HEK293 (cell line): ENCODE measurements at regions not wholly inside any gene's neighbourhood (a gene's known extent, or its start where the extent isn't known, plus 50 kb on each side); places are given as distances from the start of the nearest gene placed in this dataset.

Experiments used
- OVOL3 ChIP-seq: fragments of 450-650 bp; formaldehyde crosslinking; IDR thresholded peaks from 2 replicates; pipeline ENCODE4 v1.5.1; 2016; ENCODE audit warnings: missing biosample characterization, missing genetic modification characterization
- YY1 ChIP-seq: fragments of 450-650 bp; formaldehyde crosslinking; IDR thresholded peaks from 2 replicates; pipeline ENCODE4 v1.5.1; 2018; ENCODE audit warnings: missing biosample characterization, missing genetic modification characterization
- ZBTB8A ChIP-seq: fragments of 450-650 bp; formaldehyde crosslinking; IDR thresholded peaks from 2 replicates; pipeline ENCODE4 v1.5.1; 2016; ENCODE audit warnings: missing biosample characterization, missing genetic modification characterization
- ZNF174 ChIP-seq: fragments of 450-650 bp; formaldehyde crosslinking; IDR thresholded peaks from 2 replicates; pipeline ENCODE4 v1.5.0; 2017; ENCODE audit warnings: missing biosample characterization, mild to moderate bottlenecking, missing genetic modification characterization
- ZNF211 ChIP-seq: fragments of 450-650 bp; formaldehyde crosslinking; IDR thresholded peaks from 2 replicates; pipeline ENCODE4 v1.5.1; 2016; ENCODE audit warnings: low read depth, missing biosample characterization, missing genetic modification characterization
- ZNF311 ChIP-seq: fragments of 450-650 bp; formaldehyde crosslinking; IDR thresholded peaks from 2 replicates; pipeline ENCODE4 v1.5.1; 2017; ENCODE audit warnings: missing biosample characterization, missing genetic modification characterization, borderline replicate concordance
- ZNF830 ChIP-seq: fragments of 450-650 bp; IDR thresholded peaks from 2 replicates; pipeline ENCODE4 v1.5.0; 2018; ENCODE audit warnings: missing biosample characterization, missing genetic modification characterization, low read depth, mild to moderate bottlenecking, moderate library complexity
- ZXDB ChIP-seq: fragments of 450-650 bp; formaldehyde crosslinking; IDR thresholded peaks from 2 replicates; pipeline ENCODE4 v1.5.1; 2016; ENCODE audit warnings: missing biosample characterization, missing genetic modification characterization
- TF ChIP-seq, protein P1 (sequence below): fragments of 450-650 bp; formaldehyde crosslinking; IDR thresholded peaks from 2 replicates; pipeline ENCODE4 v1.5.1; 2016; ENCODE audit warnings: missing biosample characterization, missing genetic modification characterization
- TF ChIP-seq, protein P2 (sequence below): fragments of 450-650 bp; formaldehyde crosslinking; IDR thresholded peaks from 2 replicates; pipeline ENCODE4 v1.5.1; 2017; ENCODE audit warnings: missing biosample characterization, mild to moderate bottlenecking, missing genetic modification characterization, moderate library complexity
- TF ChIP-seq, protein P3 (sequence below): fragments of 450-650 bp; formaldehyde crosslinking; IDR thresholded peaks from 2 replicates; pipeline ENCODE4 v1.5.1; 2016; ENCODE audit warnings: missing biosample characterization, missing genetic modification characterization
- TF ChIP-seq, protein P4 (sequence below): fragments of 450-650 bp; IDR thresholded peaks from 2 replicates; pipeline ENCODE4 v1.5.1; 2018; ENCODE audit warnings: missing biosample characterization, mild to moderate bottlenecking, missing genetic modification characterization
- TF ChIP-seq, protein P5 (sequence below): fragments of 450-650 bp; formaldehyde crosslinking; optimal IDR thresholded peaks from 2 replicates; pipeline ENCODE3; 2016; ENCODE audit warnings: missing biosample characterization, mild to moderate bottlenecking, missing genetic modification characterization

DNA sequence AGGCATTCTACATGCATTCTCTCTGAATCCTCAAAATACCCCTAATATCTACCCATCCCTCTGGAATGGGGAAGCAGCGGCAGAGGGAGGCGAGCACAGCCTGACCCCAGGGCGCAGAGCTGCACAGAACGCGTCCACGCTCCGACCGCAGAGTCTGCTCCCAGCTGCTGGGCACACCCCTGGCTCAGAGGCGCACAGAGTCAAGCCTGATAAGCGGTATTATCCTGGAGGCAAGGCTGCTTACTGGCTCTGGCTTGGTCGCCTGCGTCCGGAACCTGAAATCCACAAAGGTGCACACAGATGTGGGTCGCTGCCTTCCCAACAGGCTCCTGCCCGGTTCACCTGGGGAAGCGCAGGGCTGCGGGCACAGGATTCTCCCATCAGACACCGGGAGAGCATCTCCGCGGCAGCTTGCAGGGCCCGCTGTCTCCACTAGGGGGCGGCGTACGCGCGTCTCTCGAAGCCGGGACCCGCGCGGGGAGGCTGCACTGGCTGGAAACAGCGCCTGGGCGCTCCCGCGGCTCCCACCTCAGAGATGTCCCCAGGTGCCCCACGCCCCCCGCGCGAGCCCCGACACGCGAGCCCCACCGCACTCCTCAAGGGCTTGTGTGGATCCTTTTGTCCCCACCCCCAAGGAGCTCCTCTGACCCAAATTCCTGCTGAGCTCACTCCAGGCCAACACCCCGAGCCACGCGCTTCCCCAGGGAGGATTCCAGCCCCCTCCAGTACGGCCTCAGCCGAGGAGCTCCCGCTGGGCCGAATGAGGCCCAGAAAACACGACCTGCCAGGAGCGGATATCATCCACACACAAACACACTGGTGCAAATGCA is 120.1 kb upstream of the FZD10 start:
- TF ChIP-seq ZNF174 (tag by site-specific recombination) (no peak), YY1 (tag by site-specific recombination) (no peak), OVOL3 (no peak), ZBTB8A (tag by site-specific recombination) (no peak), ZNF311 (tag by site-specific recombination) (no peak), ZXDB (tag by site-specific recombination) (no peak), ZNF830 (tag by site-specific recombination) (no peak), ZNF211 (tag by site-specific recombination) (no peak)
- TF ChIP-seq, protein P1, sequence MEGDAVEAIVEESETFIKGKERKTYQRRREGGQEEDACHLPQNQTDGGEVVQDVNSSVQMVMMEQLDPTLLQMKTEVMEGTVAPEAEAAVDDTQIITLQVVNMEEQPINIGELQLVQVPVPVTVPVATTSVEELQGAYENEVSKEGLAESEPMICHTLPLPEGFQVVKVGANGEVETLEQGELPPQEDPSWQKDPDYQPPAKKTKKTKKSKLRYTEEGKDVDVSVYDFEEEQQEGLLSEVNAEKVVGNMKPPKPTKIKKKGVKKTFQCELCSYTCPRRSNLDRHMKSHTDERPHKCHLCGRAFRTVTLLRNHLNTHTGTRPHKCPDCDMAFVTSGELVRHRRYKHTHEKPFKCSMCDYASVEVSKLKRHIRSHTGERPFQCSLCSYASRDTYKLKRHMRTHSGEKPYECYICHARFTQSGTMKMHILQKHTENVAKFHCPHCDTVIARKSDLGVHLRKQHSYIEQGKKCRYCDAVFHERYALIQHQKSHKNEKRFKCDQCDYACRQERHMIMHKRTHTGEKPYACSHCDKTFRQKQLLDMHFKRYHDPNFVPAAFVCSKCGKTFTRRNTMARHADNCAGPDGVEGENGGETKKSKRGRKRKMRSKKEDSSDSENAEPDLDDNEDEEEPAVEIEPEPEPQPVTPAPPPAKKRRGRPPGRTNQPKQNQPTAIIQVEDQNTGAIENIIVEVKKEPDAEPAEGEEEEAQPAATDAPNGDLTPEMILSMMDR (tag by site-specific recombination): no peak
- TF ChIP-seq, protein P2, sequence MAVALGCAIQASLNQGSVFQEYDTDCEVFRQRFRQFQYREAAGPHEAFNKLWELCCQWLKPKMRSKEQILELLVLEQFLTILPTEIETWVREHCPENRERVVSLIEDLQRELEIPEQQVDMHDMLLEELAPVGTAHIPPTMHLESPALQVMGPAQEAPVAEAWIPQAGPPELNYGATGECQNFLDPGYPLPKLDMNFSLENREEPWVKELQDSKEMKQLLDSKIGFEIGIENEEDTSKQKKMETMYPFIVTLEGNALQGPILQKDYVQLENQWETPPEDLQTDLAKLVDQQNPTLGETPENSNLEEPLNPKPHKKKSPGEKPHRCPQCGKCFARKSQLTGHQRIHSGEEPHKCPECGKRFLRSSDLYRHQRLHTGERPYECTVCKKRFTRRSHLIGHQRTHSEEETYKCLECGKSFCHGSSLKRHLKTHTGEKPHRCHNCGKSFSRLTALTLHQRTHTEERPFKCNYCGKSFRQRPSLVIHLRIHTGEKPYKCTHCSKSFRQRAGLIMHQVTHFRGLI (tag by site-specific recombination): no peak
- TF ChIP-seq, protein P3, sequence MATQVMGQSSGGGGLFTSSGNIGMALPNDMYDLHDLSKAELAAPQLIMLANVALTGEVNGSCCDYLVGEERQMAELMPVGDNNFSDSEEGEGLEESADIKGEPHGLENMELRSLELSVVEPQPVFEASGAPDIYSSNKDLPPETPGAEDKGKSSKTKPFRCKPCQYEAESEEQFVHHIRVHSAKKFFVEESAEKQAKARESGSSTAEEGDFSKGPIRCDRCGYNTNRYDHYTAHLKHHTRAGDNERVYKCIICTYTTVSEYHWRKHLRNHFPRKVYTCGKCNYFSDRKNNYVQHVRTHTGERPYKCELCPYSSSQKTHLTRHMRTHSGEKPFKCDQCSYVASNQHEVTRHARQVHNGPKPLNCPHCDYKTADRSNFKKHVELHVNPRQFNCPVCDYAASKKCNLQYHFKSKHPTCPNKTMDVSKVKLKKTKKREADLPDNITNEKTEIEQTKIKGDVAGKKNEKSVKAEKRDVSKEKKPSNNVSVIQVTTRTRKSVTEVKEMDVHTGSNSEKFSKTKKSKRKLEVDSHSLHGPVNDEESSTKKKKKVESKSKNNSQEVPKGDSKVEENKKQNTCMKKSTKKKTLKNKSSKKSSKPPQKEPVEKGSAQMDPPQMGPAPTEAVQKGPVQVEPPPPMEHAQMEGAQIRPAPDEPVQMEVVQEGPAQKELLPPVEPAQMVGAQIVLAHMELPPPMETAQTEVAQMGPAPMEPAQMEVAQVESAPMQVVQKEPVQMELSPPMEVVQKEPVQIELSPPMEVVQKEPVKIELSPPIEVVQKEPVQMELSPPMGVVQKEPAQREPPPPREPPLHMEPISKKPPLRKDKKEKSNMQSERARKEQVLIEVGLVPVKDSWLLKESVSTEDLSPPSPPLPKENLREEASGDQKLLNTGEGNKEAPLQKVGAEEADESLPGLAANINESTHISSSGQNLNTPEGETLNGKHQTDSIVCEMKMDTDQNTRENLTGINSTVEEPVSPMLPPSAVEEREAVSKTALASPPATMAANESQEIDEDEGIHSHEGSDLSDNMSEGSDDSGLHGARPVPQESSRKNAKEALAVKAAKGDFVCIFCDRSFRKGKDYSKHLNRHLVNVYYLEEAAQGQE (tag by site-specific recombination): no peak
- TF ChIP-seq, protein P4, sequence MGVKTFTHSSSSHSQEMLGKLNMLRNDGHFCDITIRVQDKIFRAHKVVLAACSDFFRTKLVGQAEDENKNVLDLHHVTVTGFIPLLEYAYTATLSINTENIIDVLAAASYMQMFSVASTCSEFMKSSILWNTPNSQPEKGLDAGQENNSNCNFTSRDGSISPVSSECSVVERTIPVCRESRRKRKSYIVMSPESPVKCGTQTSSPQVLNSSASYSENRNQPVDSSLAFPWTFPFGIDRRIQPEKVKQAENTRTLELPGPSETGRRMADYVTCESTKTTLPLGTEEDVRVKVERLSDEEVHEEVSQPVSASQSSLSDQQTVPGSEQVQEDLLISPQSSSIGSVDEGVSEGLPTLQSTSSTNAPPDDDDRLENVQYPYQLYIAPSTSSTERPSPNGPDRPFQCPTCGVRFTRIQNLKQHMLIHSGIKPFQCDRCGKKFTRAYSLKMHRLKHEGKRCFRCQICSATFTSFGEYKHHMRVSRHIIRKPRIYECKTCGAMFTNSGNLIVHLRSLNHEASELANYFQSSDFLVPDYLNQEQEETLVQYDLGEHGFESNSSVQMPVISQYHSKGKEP (tag by site-specific recombination): no peak
- TF ChIP-seq, protein P5, sequence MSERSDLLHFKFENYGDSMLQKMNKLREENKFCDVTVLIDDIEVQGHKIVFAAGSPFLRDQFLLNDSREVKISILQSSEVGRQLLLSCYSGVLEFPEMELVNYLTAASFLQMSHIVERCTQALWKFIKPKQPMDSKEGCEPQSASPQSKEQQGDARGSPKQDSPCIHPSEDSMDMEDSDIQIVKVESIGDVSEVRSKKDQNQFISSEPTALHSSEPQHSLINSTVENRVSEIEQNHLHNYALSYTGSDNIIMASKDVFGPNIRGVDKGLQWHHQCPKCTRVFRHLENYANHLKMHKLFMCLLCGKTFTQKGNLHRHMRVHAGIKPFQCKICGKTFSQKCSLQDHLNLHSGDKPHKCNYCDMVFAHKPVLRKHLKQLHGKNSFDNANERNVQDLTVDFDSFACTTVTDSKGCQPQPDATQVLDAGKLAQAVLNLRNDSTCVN (tag by site-specific recombination): no peak
